ENCODE measurements at regions not wholly inside any gene's neighbourhood (a gene's known extent, or its start where the extent isn't known, plus 50 kb on each side); places are given as distances from the start of the nearest gene placed in this dataset.

DNA sequence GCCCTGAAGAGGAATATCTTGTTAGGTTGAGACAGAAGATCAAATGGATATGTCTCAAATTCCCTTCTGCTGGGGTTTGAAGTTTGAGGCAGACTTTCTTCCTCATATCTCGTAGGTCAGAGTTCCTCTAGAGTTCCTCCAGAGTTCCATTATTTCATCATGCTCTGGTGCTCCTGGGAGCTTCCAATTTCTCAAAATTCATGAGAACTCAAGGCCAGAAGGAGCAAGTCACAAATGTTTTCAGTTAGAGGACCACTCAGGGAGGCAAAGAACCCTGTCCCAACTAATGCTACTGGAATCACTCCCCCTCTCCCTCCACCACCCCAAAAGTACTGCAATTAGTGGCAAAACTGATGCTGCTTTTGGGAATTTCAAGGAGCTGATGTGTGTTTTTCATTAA, 115.7 kb upstream of the RBMS1 start:
- Mint-ChIP-seq H3K36me3 (peaks cover 0 to 10% (median 3%) of the 10 kb centered on the region in 3 donors), H3K4me3 (no peak overlapping the region), H3K27ac (no peak overlapping the region), H3K4me1 (peaks cover 6 to 8% (median 7%) of the 10 kb centered on the region in 3 donors), H3K27me3 (peaks cover 2 to 34% of the 10 kb centered on the region in 2 donors), H3K9me3 (peaks cover 0 to 2% (median 0%) of the 10 kb centered on the region in 5 donors)
- Histone ChIP-seq H3K4me1 (ENCODE audit: insufficient read depth, low read length) (peaks cover 17% of the 10 kb centered on the region), H3K27me3 (ENCODE audit: insufficient read depth, low read length, poor library complexity, severe bottlenecking) (no peaks in the 10 kb centered on the region), H3K36me3 (ENCODE audit: insufficient read depth, low read length) (no peaks in the 10 kb centered on the region), H3K4me3 (ENCODE audit: low read length) (no peak overlapping the region), H3K9me3 (ENCODE audit: low read length) (no peaks in the 10 kb centered on the region), H3K27ac (ENCODE audit: low read depth, low read length) (no peak overlapping the region)
- POLR2A ChIA-PET: no interaction called here
- no peak for DNase-seq
- CTCF ChIA-PET: no interaction called here

DNA sequence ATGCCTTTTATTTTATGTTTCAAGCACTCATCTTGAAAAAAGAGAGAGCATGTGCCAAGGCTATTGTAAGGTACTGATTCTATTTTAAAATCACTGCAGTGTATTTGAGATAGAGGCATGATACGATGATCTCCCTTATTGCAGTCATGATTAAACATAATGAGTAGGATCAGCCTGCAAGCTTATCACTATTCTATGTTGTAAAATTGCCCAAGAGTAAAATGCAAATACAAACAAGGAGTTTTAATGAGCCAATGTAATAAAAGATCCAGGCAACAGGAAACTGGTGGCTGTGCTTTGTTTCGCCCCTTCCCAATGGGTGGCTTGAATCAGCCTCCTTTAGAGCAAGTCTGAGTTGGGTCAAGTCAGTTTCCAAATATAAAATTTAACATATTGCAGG, 116.4 kb upstream of the RBMS1 start:
- Histone ChIP-seq H3K4me1 (ENCODE audit: insufficient read depth, low read length) (peaks cover 17% of the 10 kb centered on the region), H3K27ac (ENCODE audit: low read depth, low read length) (no peak overlapping the region), H3K27me3 (ENCODE audit: insufficient read depth, low read length, poor library complexity, severe bottlenecking) (no peaks in the 10 kb centered on the region), H3K9me3 (ENCODE audit: low read length) (no peaks in the 10 kb centered on the region), H3K4me3 (ENCODE audit: low read length) (no peak overlapping the region), H3K36me3 (ENCODE audit: insufficient read depth, low read length) (no peaks in the 10 kb centered on the region)
- H3K36me3 Mint-ChIP-seq: peaks cover 0 to 17% (median 6%) of the 10 kb centered on the region in 3 donors
- ChIA-PET POLR2A (no interaction called here), CTCF (no interaction called here)
- peaks cover 0 to 6% (median 2%) of the 10 kb centered on the region in 5 donors for H3K9me3 Mint-ChIP-seq
- H3K4me1 Mint-ChIP-seq: peaks cover 6 to 8% (median 7%) of the 10 kb centered on the region in 3 donors
- no peak overlapping the region for H3K27ac Mint-ChIP-seq
- H3K27me3 Mint-ChIP-seq: peaks cover 4 to 40% of the 10 kb centered on the region in 2 donors
- no peak overlapping the region for H3K4me3 Mint-ChIP-seq
- DNase-seq: no peak

DNA sequence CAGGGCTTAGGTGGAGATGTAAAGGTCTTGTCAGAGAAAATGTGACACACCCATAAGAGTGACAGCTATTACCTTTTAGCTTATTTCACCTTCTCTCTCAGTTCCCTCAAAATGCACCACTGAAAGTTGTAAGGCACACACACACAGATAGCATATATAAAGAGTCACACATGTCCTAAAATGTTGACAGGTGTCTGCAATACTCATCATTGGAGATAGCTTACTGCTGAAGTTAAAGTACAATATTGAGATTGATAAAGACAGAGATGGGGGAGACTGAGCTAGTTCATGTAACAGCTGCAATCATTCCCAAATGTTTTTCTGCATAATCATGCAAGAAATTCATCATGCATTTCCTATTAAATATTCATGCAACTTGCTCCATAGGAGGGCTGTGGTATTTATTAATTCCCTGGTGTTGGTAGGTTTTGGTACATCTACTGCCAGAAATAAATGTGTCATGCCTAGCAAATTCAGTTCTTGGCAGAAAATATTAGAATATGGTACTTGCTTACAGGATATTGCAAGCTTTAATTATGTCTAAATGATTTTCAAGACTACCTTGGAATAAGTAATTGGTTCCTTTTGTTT, 118.8 kb upstream of the RBMS1 start:
- Histone ChIP-seq H3K4me3 (ENCODE audit: low read length) (no peak overlapping the region), H3K4me1 (ENCODE audit: insufficient read depth, low read length) (peaks cover 17% of the 10 kb centered on the region), H3K9me3 (ENCODE audit: low read length) (peaks cover 6% of the 10 kb centered on the region), H3K36me3 (ENCODE audit: insufficient read depth, low read length) (no peaks in the 10 kb centered on the region), H3K27ac (ENCODE audit: low read depth, low read length) (no peak overlapping the region), H3K27me3 (ENCODE audit: insufficient read depth, low read length, poor library complexity, severe bottlenecking) (no peaks in the 10 kb centered on the region)
- DNase-seq: no peak
- peaks cover 6 to 8% (median 7%) of the 10 kb centered on the region in 3 donors for H3K4me1 Mint-ChIP-seq
- no peak overlapping the region for H3K4me3 Mint-ChIP-seq
- H3K27ac Mint-ChIP-seq: no peak overlapping the region
- H3K27me3 Mint-ChIP-seq: peaks cover 6 to 40% of the 10 kb centered on the region in 2 donors
- H3K36me3 Mint-ChIP-seq: peaks cover 0 to 27% (median 6%) of the 10 kb centered on the region in 3 donors
- POLR2A ChIA-PET: no interaction called here
- H3K9me3 Mint-ChIP-seq: peaks cover 10 to 22% (median 14%) of the 10 kb centered on the region in 5 donors
- CTCF ChIA-PET: no interaction called here

DNA sequence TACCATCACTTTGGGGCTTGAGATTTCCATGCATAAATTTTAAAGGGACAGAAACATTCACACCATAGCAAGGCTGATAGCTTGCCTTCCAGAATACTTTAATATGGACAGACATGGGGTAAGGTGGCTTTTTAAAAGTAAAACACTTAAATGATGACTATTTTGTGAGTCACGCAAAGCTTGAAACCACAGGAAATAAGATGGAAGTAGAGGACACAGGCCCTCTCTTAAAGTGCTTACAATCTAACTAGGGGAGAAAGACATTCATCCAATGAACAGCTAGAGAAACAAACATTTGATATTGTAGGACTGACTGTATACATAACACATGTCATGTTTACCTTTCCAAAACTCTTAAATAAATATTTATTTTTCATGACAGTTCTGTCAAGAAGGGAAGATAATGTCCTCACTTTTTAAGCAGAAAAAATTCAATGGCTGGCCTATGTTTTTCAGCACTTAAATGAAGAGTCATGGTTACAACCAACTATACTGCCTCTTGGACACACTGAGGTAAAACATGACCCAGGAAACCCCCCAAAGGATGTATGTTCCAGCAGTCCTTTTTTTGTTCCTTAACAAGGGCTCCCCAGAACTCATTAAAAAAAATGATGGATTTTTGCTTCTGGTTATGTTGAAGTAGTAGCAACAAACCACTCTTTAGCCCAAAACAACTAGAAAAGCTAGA, 120.0 kb upstream of the RBMS1 start:
- POLR2A ChIA-PET: no interaction called here
- no peak overlapping the region for H3K4me3 Mint-ChIP-seq
- Histone ChIP-seq H3K4me1 (ENCODE audit: insufficient read depth, low read length) (peaks cover 11% of the 10 kb centered on the region), H3K27ac (ENCODE audit: low read depth, low read length) (no peak overlapping the region), H3K4me3 (ENCODE audit: low read length) (no peak overlapping the region), H3K27me3 (ENCODE audit: insufficient read depth, low read length, poor library complexity, severe bottlenecking) (no peaks in the 10 kb centered on the region), H3K9me3 (ENCODE audit: low read length) (peaks cover 6% of the 10 kb centered on the region), H3K36me3 (ENCODE audit: insufficient read depth, low read length) (no peaks in the 10 kb centered on the region)
- peaks cover 10 to 22% (median 14%) of the 10 kb centered on the region in 5 donors for H3K9me3 Mint-ChIP-seq
- peaks cover 3 to 4% (median 3%) of the 10 kb centered on the region in 3 donors for H3K4me1 Mint-ChIP-seq
- peak overlapping the region in 1 of 8 donors; percentile 48 for H3K27ac Mint-ChIP-seq
- H3K27me3 Mint-ChIP-seq: peaks cover 6 to 40% of the 10 kb centered on the region in 2 donors
- DNase-seq: no peak
- peaks cover 0 to 27% (median 6%) of the 10 kb centered on the region in 3 donors for H3K36me3 Mint-ChIP-seq
- CTCF ChIA-PET: interaction anchor here (1.8 kb wide), 1 partner anchor 18 kb away, joined by 4 read pairs; no protein-coding TSS in a partner anchor

DNA sequence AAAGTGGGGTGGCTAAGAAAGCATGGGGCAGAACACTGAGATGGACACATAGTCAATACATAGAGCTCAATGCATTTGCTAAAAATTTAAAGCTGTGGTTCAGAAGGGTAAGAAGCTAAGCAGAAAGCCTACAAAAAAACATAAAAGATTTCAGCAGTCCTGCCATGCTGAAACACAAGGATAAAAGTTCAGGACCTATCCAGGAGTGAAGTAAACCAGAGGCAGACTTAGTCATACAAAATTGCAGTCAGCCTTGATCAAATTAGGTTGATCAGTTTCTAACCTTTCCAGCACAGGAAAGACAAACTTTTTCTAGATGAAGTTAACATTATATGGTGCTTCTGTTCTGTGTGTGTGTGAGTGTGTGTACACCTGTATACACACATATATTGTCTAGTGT, 120.8 kb upstream of the RBMS1 start:
- CTCF ChIA-PET: interaction anchor here (1.8 kb wide), 1 partner anchor 17 kb away, joined by 4 read pairs; no protein-coding TSS in a partner anchor
- Mint-ChIP-seq H3K36me3 (peaks cover 0 to 27% (median 6%) of the 10 kb centered on the region in 3 donors), H3K4me1 (peaks cover 0 to 3% (median 0%) of the 10 kb centered on the region in 3 donors), H3K4me3 (no peak overlapping the region), H3K27ac (no peak overlapping the region), H3K9me3 (peaks cover 10 to 22% (median 14%) of the 10 kb centered on the region in 5 donors), H3K27me3 (peaks cover 6 to 40% of the 10 kb centered on the region in 2 donors)
- H3K4me3 ChIP-seq (ENCODE audit: low read length): no peak overlapping the region
- H3K4me1 ChIP-seq (ENCODE audit: insufficient read depth, low read length): peaks cover 3% of the 10 kb centered on the region
- POLR2A ChIA-PET: no interaction called here
- no peaks in the 10 kb centered on the region for H3K36me3 ChIP-seq (ENCODE audit: insufficient read depth, low read length)
- H3K9me3 ChIP-seq (ENCODE audit: low read length): peaks cover 6% of the 10 kb centered on the region
- DNase-seq: no peak
- no peak overlapping the region for H3K27ac ChIP-seq (ENCODE audit: low read depth, low read length)
- no peaks in the 10 kb centered on the region for H3K27me3 ChIP-seq (ENCODE audit: insufficient read depth, low read length, poor library complexity, severe bottlenecking)

DNA sequence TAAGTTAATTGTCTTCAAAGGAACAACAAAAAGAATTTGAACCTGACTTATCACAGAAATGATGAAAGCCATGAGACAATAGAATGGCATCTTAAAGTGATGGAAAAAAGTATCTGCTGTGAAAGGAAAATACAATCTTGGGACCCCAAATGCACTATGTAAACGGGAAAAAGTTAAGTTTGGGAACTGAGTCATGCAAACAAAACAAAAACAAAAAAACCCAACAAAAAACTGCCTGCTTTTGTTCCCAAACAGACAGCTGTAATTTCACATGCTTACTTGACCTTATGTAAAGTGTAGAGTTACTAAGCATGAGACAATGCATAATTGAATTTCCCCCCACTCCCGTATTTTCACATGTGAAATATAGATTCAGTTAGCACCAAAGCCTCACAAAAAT, 122.1 kb upstream of the RBMS1 start:
- Mint-ChIP-seq H3K27me3 (peaks cover 6 to 39% of the 10 kb centered on the region in 2 donors), H3K36me3 (peaks cover 0 to 27% (median 3%) of the 10 kb centered on the region in 3 donors), H3K9me3 (peaks cover 10 to 22% (median 14%) of the 10 kb centered on the region in 5 donors), H3K4me3 (no peak overlapping the region), H3K27ac (no peak overlapping the region), H3K4me1 (peaks cover 0 to 3% (median 0%) of the 10 kb centered on the region in 3 donors)
- H3K4me1 ChIP-seq (ENCODE audit: insufficient read depth, low read length): no peaks in the 10 kb centered on the region
- no peak overlapping the region for H3K4me3 ChIP-seq (ENCODE audit: low read length)
- ChIA-PET CTCF (no interaction called here), POLR2A (no interaction called here)
- H3K9me3 ChIP-seq (ENCODE audit: low read length): peaks cover 6% of the 10 kb centered on the region
- H3K36me3 ChIP-seq (ENCODE audit: insufficient read depth, low read length): no peaks in the 10 kb centered on the region
- DNase-seq: no peak
- H3K27ac ChIP-seq (ENCODE audit: low read depth, low read length): no peak overlapping the region
- no peaks in the 10 kb centered on the region for H3K27me3 ChIP-seq (ENCODE audit: insufficient read depth, low read length, poor library complexity, severe bottlenecking)

DNA sequence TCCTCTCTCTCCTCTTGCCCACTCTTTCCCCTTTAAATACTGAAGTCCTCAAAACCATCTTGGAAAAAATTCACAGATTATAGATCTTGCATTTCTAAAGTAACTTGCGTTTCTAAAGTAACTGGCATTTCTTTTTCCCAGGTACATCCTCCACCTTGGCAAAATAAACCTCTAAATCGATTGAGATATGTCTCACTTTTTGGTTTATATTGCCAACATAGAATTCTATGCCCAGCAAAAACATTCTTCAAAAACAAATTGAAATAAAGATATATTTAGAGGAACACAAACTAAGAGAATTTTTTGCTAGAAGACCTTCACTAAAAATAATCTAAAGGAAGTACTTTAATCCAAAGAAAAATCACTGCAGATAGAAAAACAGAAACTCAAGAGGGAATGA, 122.5 kb upstream of the RBMS1 start:
- POLR2A ChIA-PET: no interaction called here

DNA sequence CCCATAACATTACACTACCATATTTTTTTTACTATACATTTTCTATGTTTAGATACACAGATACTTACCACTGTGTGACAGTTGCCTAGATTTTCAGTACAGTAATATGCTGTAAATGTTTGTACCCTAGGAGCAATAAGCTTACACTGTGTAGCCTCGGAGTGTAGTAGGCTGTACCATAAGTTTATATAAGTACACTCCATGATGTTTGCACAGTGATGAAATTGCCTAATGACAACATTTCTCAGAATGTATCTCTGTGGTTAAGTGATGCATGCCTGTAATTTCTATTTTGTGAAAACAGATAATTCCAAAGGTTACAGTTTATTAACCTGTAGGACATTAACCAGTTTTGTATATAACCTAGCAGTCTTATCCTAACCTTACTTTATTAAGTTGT, 128.1 kb upstream of the RBMS1 start:
- Mint-ChIP-seq H3K36me3 (peaks cover 0 to 6% (median 0%) of the 10 kb centered on the region in 3 donors), H3K9me3 (peaks cover 0 to 3% (median 0%) of the 10 kb centered on the region in 5 donors), H3K27me3 (peaks cover 0 to 2% of the 10 kb centered on the region in 2 donors), H3K4me1 (no peaks in the 10 kb centered on the region), H3K4me3 (no peak overlapping the region), H3K27ac (no peak overlapping the region)
- H3K27me3 ChIP-seq (ENCODE audit: insufficient read depth, low read length, poor library complexity, severe bottlenecking): no peaks in the 10 kb centered on the region
- no peak overlapping the region for H3K4me3 ChIP-seq (ENCODE audit: low read length)
- no peaks in the 10 kb centered on the region for H3K4me1 ChIP-seq (ENCODE audit: insufficient read depth, low read length)
- no peak overlapping the region for H3K27ac ChIP-seq (ENCODE audit: low read depth, low read length)
- ChIA-PET CTCF (no interaction called here), POLR2A (no interaction called here)
- H3K36me3 ChIP-seq (ENCODE audit: insufficient read depth, low read length): no peaks in the 10 kb centered on the region
- no peak for DNase-seq
- H3K9me3 ChIP-seq (ENCODE audit: low read length): no peaks in the 10 kb centered on the region

More for the DNA sequence above, 122.5 kb upstream of the RBMS1 start:
- no peak overlapping the region for H3K4me3 ChIP-seq (ENCODE audit: low read length)
- no peaks in the 10 kb centered on the region for H3K27me3 ChIP-seq (ENCODE audit: insufficient read depth, low read length, poor library complexity, severe bottlenecking)
- Mint-ChIP-seq H3K27ac (no peak overlapping the region), H3K9me3 (peaks cover 10 to 22% (median 14%) of the 10 kb centered on the region in 5 donors), H3K27me3 (peaks cover 6 to 35% of the 10 kb centered on the region in 2 donors), H3K4me3 (no peak overlapping the region), H3K4me1 (peaks cover 0 to 3% (median 0%) of the 10 kb centered on the region in 3 donors), H3K36me3 (peaks cover 0 to 27% (median 3%) of the 10 kb centered on the region in 3 donors)
- CTCF ChIA-PET: no interaction called here
- no peaks in the 10 kb centered on the region for H3K4me1 ChIP-seq (ENCODE audit: insufficient read depth, low read length)
- DNase-seq: no peak
- no peaks in the 10 kb centered on the region for H3K36me3 ChIP-seq (ENCODE audit: insufficient read depth, low read length)
- peaks cover 6% of the 10 kb centered on the region for H3K9me3 ChIP-seq (ENCODE audit: low read length)
- no peak overlapping the region for H3K27ac ChIP-seq (ENCODE audit: low read depth, low read length)

Measured in CD8-positive, alpha-beta memory T cell (primary cell).